IMR-90 (cell line): ENCODE measurements at regions not wholly inside any gene's neighbourhood (a gene's known extent, or its start where the extent isn't known, plus 50 kb on each side); places are given as distances from the start of the nearest gene placed in this dataset.

Experiments used
- ATAC-seq: fragments of 200-7000 bp; cut with Tn5 transposase; 2 replicates; pipeline ENCODE4 v1.9.1; 2020; ENCODE audit warnings: low read depth, mild to moderate bottlenecking, moderate library complexity
- BruUV-seq: library from RNA; stranded (reverse); fragments of 400-500 nt; replicated peaks from 2 replicates; lab custom pipeline; 2021; lab: Mats Ljungman, UMichigan
- CTCF ChIA-PET: fragments of 300-600 bp; formaldehyde crosslinking; extraction: SDS; loops from one replicate; lab custom pipeline; 2021; ENCODE audit warnings: antibody characterized with exemption; lab: Yijun Ruan, JAX
- POLR2A ChIA-PET: fragments of 300-600 bp; sonication (Branson Sonifier 250); formaldehyde crosslinking; loops from one replicate; lab custom pipeline; 2022; ENCODE audit warnings: antibody characterized with exemption; ENCODE audit not compliant: unreplicated experiment; lab: Charles Lee
- DNase-seq: peaks from one replicate; pipeline ENCODE4 v3.0.0; 2013
- H2AFZ ChIP-seq: replicated peaks from 2 replicates; pipeline ENCODE3; 2013; ENCODE audit warnings: low read length, mild to moderate bottlenecking; ENCODE audit not compliant: poor library complexity
- H2AK5ac ChIP-seq: 2 replicates; pipeline ENCODE4 v1.6.1; 2013; ENCODE audit warnings: low read depth, low read length, inconsistent platforms
- H2AK9ac ChIP-seq: replicated peaks from 2 replicates; pipeline ENCODE3; 2013; ENCODE audit warnings: mild to moderate bottlenecking, low read depth, low read length, moderate library complexity; ENCODE audit not compliant: poor library complexity
- H2BK120ac ChIP-seq: 2 replicates; pipeline ENCODE4 v1.6.1; 2013; ENCODE audit warnings: low read depth, low read length, inconsistent platforms
- H2BK15ac ChIP-seq: 3 replicates; pipeline ENCODE4 v1.6.1; 2013; ENCODE audit warnings: low read depth, low read length, inconsistent platforms
- H2BK20ac ChIP-seq: 2 replicates; pipeline ENCODE4 v1.6.1; 2013; ENCODE audit warnings: low read depth, mild to moderate bottlenecking, inconsistent platforms, low read length, moderate library complexity
- H2BK5ac ChIP-seq: 2 replicates; pipeline ENCODE4 v1.6.1; 2013; ENCODE audit warnings: mild to moderate bottlenecking, low read depth, low read length, inconsistent platforms; ENCODE audit not compliant: poor library complexity, severe bottlenecking
- H3K14ac ChIP-seq: replicated peaks from 2 replicates; pipeline ENCODE4 v1.6.1; 2013; ENCODE audit warnings: low read depth, low read length, inconsistent platforms
- H3K18ac ChIP-seq: 2 replicates; pipeline ENCODE4 v1.6.1; 2013; ENCODE audit warnings: low read depth, low read length, control low read depth
- H3K23ac ChIP-seq: 2 replicates; pipeline ENCODE4 v1.6.1; 2013; ENCODE audit warnings: low read depth, low read length, inconsistent platforms
- H3K27ac ChIP-seq: 2 replicates; pipeline ENCODE4 v1.5.1; 2013; ENCODE audit warnings: mild to moderate bottlenecking, control low read depth, low read length; ENCODE audit not compliant: insufficient read depth
- H3K27me3 ChIP-seq: 2 replicates; pipeline ENCODE4 v1.6.1; 2013; ENCODE audit warnings: low read length; ENCODE audit not compliant: control insufficient read depth, insufficient read depth
- H3K36me3 ChIP-seq: 2 replicates; pipeline ENCODE4 v1.6.1; 2013; ENCODE audit warnings: low read length, mixed read lengths; ENCODE audit not compliant: control insufficient read depth, insufficient read depth
- H3K4ac ChIP-seq: 2 replicates; pipeline ENCODE4 v1.6.1; 2013; ENCODE audit warnings: low read depth, low read length, inconsistent platforms
- H3K4me1 ChIP-seq: 2 replicates; pipeline ENCODE4 v1.6.1; 2013; ENCODE audit warnings: low read length, mixed read lengths; ENCODE audit not compliant: control insufficient read depth, insufficient read depth
- H3K4me2 ChIP-seq: 2 replicates; pipeline ENCODE4 v1.6.1; 2013; ENCODE audit warnings: low read depth, mild to moderate bottlenecking, control low read depth, low read length, moderate library complexity
- H3K4me3 ChIP-seq: 2 replicates; pipeline ENCODE4 v1.5.1; 2013; ENCODE audit warnings: low read depth, mild to moderate bottlenecking, control low read depth, low read length, moderate library complexity; ENCODE audit not compliant: insufficient read depth
- H3K56ac ChIP-seq: 2 replicates; pipeline ENCODE4 v1.6.1; 2013; ENCODE audit warnings: low read length, inconsistent platforms; ENCODE audit not compliant: insufficient read depth; ENCODE audit errors: extremely low read depth
- H3K79me1 ChIP-seq, 2 experiments: 2 replicates each; pipeline ENCODE4 v1.6.1; 2013; ENCODE audit warnings: low read length in 2 of 2, inconsistent platforms in 1 of 2, low read depth in 1 of 2
- H3K9ac ChIP-seq: 2 replicates; pipeline ENCODE4 v1.6.1; 2013; ENCODE audit warnings: low read depth, low read length, control low read depth
- H3K9me1 ChIP-seq: 2 replicates; pipeline ENCODE4 v1.6.1; 2013; ENCODE audit warnings: low read length, inconsistent platforms; ENCODE audit not compliant: insufficient read depth
- H3K9me3 ChIP-seq: 2 replicates; pipeline ENCODE4 v1.6.1; 2013; ENCODE audit warnings: low read length; ENCODE audit not compliant: control insufficient read depth, insufficient read depth
- H4K20me1 ChIP-seq: 2 replicates; pipeline ENCODE4 v1.6.1; 2013; ENCODE audit warnings: low read length, inconsistent platforms; ENCODE audit not compliant: insufficient read depth
- H4K5ac ChIP-seq: 2 replicates; pipeline ENCODE4 v1.6.1; 2013; ENCODE audit warnings: mild to moderate bottlenecking, low read depth, low read length, control low read depth
- H4K8ac ChIP-seq, 2 experiments: 2 replicates each; pipeline ENCODE4 v1.6.1; 2013; ENCODE audit warnings: low read depth in 2 of 2, low read length in 2 of 2, control low read depth in 1 of 2, inconsistent platforms in 1 of 2
- H4K91ac ChIP-seq: 2 replicates; pipeline ENCODE4 v1.6.1; 2013; ENCODE audit warnings: low read depth, low read length, inconsistent platforms; ENCODE audit not compliant: insufficient read depth
- BHLHE40 ChIP-seq: fragments of 150-350 bp; IDR thresholded peaks from 2 replicates; pipeline ENCODE4 v1.6.1; 2016; ENCODE audit warnings: mild to moderate bottlenecking, low read depth, low read length
- CEBPB ChIP-seq: IDR thresholded peaks from 2 replicates; pipeline ENCODE4 v1.6.1; 2012; ENCODE audit warnings: low read depth, low read length, improper control_type of control experiment
- CHD1 ChIP-seq: IDR thresholded peaks from 2 replicates; pipeline ENCODE4 v1.6.1; 2012; ENCODE audit warnings: low read depth, low read length, improper control_type of control experiment
- CTCF ChIP-seq: conservative IDR thresholded peaks from 2 replicates; pipeline ENCODE4 v1.5.1; 2012; ENCODE audit warnings: mild to moderate bottlenecking, low read depth, low read length, improper control_type of control experiment
- ELK1 ChIP-seq: fragments of 150-350 bp; IDR thresholded peaks from 2 replicates; pipeline ENCODE4 v1.6.1; 2016; ENCODE audit warnings: low read depth, mild to moderate bottlenecking, low read length, moderate library complexity, borderline replicate concordance
- FOS ChIP-seq: fragments of 150-350 bp; IDR thresholded peaks from 2 replicates; pipeline ENCODE4 v1.6.1; 2016; ENCODE audit warnings: low read depth, low read length
- MAFK ChIP-seq: IDR thresholded peaks from 2 replicates; pipeline ENCODE4 v1.6.1; 2012; ENCODE audit warnings: low read depth, low read length, improper control_type of control experiment
- MAZ ChIP-seq: IDR thresholded peaks from 2 replicates; pipeline ENCODE4 v1.6.1; 2012; ENCODE audit warnings: low read depth, mild to moderate bottlenecking, low read length, improper control_type of control experiment, moderate library complexity, borderline replicate concordance
- MXI1 ChIP-seq: IDR thresholded peaks from 2 replicates; pipeline ENCODE4 v1.6.1; 2012; ENCODE audit warnings: low read depth, mild to moderate bottlenecking, low read length, moderate library complexity, borderline replicate concordance
- NFE2L2 ChIP-seq: fragments of 150-350 bp; IDR thresholded peaks from 2 replicates; pipeline ENCODE4 v1.6.1; 2016; ENCODE audit warnings: low read depth, mild to moderate bottlenecking, low read length
- POLR2A ChIP-seq: IDR thresholded peaks from 2 replicates; pipeline ENCODE4 v1.6.1; 2012; ENCODE audit warnings: mild to moderate bottlenecking, low read depth, low read length
- RAD21 ChIP-seq: IDR thresholded peaks from 2 replicates; pipeline ENCODE4 v1.6.1; 2012; ENCODE audit warnings: low read length, improper control_type of control experiment
- RCOR1 ChIP-seq: IDR thresholded peaks from 2 replicates; pipeline ENCODE4 v1.6.1; 2012; ENCODE audit warnings: mild to moderate bottlenecking, low read length, improper control_type of control experiment; ENCODE audit not compliant: insufficient replicate concordance
- RFX5 ChIP-seq: IDR thresholded peaks from 2 replicates; pipeline ENCODE4 v1.8.0; 2012; ENCODE audit warnings: low read depth, mild to moderate bottlenecking, low read length, moderate library complexity
- SMC3 ChIP-seq: fragments of 150-350 bp; IDR thresholded peaks from 2 replicates; pipeline ENCODE4 v1.6.1; 2016; ENCODE audit warnings: low read depth, mild to moderate bottlenecking, antibody characterized with exemption, low read length, moderate library complexity
- USF2 ChIP-seq: fragments of 150-350 bp; IDR thresholded peaks from 2 replicates; pipeline ENCODE4 v1.6.1; 2017; ENCODE audit warnings: mild to moderate bottlenecking, antibody characterized with exemption, low read length, low read depth
- WGBS, 2 experiments: methylation state at CpG; one replicate each; pipeline versions ENCODE4 v1.1.5 to v1.1.7; 2013; ENCODE audit warnings: missing lambda C conversion rate in 2 of 2; ENCODE audit not compliant: insufficient read length in 1 of 2; ENCODE audit errors: extremely low coverage in 2 of 2; 5-methylcytosine and 5-hydroxymethylcytosine counted together
- dilution Hi-C: fragments of 300-500 bp; cut with HindIII; formaldehyde crosslinking; loops from one replicate; pipeline ENCODE4 v1.14.3; 2018; ENCODE audit warnings: low sequenced_read_pairs; ENCODE audit not compliant: unreplicated experiment
- in situ Hi-C: fragments of 300-500 bp; cut with MboI; formaldehyde crosslinking; loops from 3 replicates; pipeline ENCODE4 v1.14.3; 2019; ENCODE audit warnings: low sequenced_read_pairs, inconsistent platforms, mixed read lengths
- intact Hi-C: fragments of 100-400 bp; cut with micrococcal nuclease; formaldehyde crosslinking; loops from 2 replicates; pipeline ENCODE4 v1.10.0; 2022

- Histone ChIP-seq H2BK20ac (no peak overlapping the region), H3K27ac (no peak overlapping the region), H3K27me3 (no peaks in the 10 kb centered on the region; the same call in 1 of the 2 replicates), H3K14ac (no peak overlapping the region), H3K9ac (no peak overlapping the region), H4K91ac (no peak overlapping the region), H2BK5ac (no peak overlapping the region), H3K9me3 (no peaks in the 10 kb centered on the region), H3K79me1 (no peaks in the 10 kb centered on the region), H4K5ac (no peak overlapping the region), H3K4ac (no peak overlapping the region), H4K20me1 (no peaks in the 10 kb centered on the region), H3K9me1 (no peaks in the 10 kb centered on the region), H3K18ac (no peak overlapping the region), H2AK9ac (no peak overlapping the region), H3K23ac (no peak overlapping the region), H2AFZ (no peak overlapping the region), H2BK120ac (no peak overlapping the region), H3K4me1 (peaks cover 2% of the 10 kb centered on the region; the same call in 1 of the 2 replicates), H2BK15ac (no peak overlapping the region), H3K56ac (no peak overlapping the region), H4K8ac (no peak overlapping the region), H3K4me2 (no peak overlapping the region), H2AK5ac (no peak overlapping the region), H3K4me3 (no peak overlapping the region), H3K36me3 (no peaks in the 10 kb centered on the region)
- BruUV-seq = no TSS peak
- dilution Hi-C loops (no loop called here), intact Hi-C loops (no loop called here), in situ Hi-C loops (no loop called here)
- DNase-seq (no peak), ATAC-seq (no peak)
- ChIA-PET POLR2A (no interaction called here), CTCF (interaction anchor here (0.5 kb wide), 1 partner anchor 1058 kb away, joined by 3 read pairs; no protein-coding TSS in a partner anchor)
- TF ChIP-seq RFX5 = no peak
- no peak for TF ChIP-seq NFE2L2
- TF ChIP-seq BHLHE40 = no peak
- no peak for TF ChIP-seq RAD21
- TF ChIP-seq SMC3 = no peak
- TF ChIP-seq MAFK = no peak
- no peak for TF ChIP-seq POLR2A
- no peak for TF ChIP-seq ELK1
- no peak for TF ChIP-seq CEBPB
- TF ChIP-seq RCOR1 = no peak
- no peak for TF ChIP-seq CHD1
- no peak for TF ChIP-seq MXI1
- TF ChIP-seq CTCF = no peak
- no peak for TF ChIP-seq MAZ
- no peak for TF ChIP-seq USF2
- TF ChIP-seq FOS = no peak
- WGBS, 2 experiments = no CpG with 5 or more reads among the region's 2 CpGs
These were observed 297.7 kb upstream of the DIAPH2 start for GRCh38 chrX:96386981-96387380.
